Right lung (tissue), 2 donors: ENCODE measurements at regions not wholly inside any gene's neighbourhood (a gene's known extent, or its start where the extent isn't known, plus 50 kb on each side); places are given as distances from the start of the nearest gene placed in this dataset.

ENCODE experiments used
- DNase-seq, 2 donors: peaks; one replicate each; pipeline ENCODE4 v3.0.0-alpha.2; 2013

- no peak for DNase-seq
Observed at GRCh38 chr12:127860536-127860935, 406.4 kb upstream of the TMEM132C start.

- DNase-seq, result no peak
Observed at GRCh38 chr12:127861406-127861805, 405.6 kb upstream of the TMEM132C start.

DNA sequence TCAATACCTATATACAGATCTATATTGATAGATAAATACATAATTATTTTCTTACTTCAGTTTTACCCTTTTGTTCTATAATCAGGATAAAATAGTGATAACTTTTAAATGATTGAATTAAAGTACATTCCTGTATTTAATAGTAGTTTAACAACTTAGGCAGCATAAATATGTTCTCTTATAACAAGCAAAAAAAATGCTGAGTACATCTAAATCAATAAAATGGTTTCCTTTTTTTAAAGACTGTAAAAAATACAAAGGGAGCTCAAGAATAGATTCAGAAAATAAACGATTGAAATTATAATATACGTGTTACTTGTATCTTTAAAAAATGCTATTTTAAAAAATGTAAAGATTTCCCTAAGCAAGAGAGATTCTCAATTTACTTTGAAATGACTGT lies 393.7 kb upstream of the TMEM132C start:
- DNase-seq, result no peak

DNA sequence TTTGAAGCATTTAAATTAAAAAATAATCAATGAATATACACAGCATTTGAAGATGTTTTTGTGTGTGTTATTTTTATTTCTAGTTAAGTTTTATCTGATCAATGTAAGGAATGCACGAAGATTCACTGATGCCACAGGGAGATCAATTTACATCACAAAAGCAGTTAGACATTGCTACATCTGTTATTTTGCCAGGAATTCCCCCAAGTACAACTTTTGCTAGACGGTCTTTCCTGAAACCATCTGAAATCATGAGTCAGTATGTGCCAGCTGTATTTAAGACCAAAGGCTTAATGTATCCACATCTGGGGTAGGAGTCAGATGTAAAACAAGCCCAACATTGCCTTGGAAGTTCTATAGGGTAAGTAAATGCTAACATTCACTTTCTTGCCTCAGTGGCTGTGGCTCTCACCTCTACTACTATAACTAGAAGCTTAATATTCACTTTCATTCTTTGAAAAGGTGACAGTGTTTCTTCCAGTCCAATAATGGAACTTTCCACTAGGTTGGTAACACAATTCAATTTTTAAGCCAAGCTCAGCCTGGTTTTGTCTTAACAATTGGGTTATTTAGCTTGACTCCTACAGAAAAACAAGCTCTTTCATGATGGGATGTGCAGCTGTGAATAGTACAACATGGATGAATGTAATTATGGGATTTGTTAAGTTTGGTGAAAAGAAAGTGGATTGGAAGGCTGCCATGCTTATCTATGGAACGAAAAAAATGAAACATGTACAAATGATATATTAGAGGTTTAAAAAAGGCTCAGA lies 385.4 kb upstream of the TMEM132C start:
- DNase-seq, result no peak

DNA sequence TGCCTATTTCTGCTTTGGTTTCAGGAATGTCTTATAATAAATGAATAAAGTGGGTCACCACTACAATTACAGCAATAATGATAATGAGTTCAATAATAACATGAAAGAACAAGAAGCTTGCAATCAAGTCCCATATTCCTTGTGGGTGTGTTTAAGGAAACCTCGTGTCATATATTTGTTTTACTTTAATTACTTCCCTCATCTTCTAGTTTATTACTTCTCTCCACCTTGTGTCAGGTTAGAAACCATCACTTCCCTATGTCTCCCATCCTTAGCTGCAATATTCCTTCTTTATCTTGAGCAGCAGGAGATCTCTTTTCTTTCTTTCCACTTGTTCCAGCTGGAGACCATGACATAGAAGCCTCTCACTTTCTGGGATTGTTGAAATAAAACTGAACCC lies 384.0 kb upstream of the TMEM132C start:
- DNase-seq, result no peak

GRCh38 chr12:127885954-127886750 lies 380.8 kb upstream of the TMEM132C start:
- no peak for DNase-seq

- no peak for DNase-seq
Observed at GRCh38 chr12:127886827-127887226, 380.1 kb upstream of the TMEM132C start.

GRCh38 chr12:127888943-127889719 lies 377.8 kb upstream of the TMEM132C start:
- no peak for DNase-seq

GRCh38 chr12:127893895-127894609 lies 372.9 kb upstream of the TMEM132C start:
- DNase-seq, result no peak

- no peak for DNase-seq
Observed at GRCh38 chr12:127896661-127897060, 370.3 kb upstream of the TMEM132C start.

GRCh38 chr12:127898616-127899015 lies 368.4 kb upstream of the TMEM132C start:
- DNase-seq, result no peak

DNA sequence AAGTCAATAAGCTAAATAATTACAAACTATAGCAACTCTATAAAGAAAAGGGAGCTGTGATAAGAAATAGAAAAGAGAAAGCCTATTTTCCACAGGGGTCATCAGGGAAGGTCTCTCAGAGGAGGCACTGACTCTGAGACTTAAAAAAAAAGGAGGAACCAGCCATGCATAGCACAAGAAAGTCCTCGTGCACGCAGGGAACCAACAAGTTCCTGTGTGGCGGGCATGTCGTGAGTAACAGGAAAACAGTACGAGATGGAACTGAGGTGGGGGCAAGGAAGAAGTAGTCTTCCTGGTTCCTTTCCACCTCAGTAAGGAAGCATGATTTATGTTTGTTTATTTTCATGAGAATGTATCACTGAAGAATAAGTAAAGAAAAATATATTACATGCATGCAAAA lies 367.0 kb upstream of the TMEM132C start:
- no peak for DNase-seq

GRCh38 chr12:127900386-127900785 lies 366.6 kb upstream of the TMEM132C start:
- DNase-seq, result no peak

- DNase-seq, result no peak
Observed at GRCh38 chr12:127903146-127903545, 363.8 kb upstream of the TMEM132C start.

DNA sequence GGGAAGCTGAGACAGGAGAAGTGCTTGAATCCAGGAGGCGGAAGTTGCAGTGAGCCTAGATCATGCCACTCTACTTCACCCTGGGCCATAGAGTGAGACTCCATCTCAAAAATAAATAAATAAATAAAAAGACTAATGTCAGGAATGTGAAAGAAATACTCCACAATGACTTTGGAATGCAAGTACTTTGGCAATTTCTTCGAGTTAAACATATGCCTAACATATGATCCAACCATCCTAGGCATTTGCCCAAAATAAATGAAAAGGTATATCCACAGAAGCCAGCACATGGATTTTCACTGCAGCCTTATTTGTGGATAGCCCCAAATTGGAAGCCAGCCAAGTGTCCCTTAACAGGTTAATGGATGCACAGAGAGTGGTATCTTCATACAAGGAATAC lies 357.9 kb upstream of the TMEM132C start:
- no peak for DNase-seq

- DNase-seq, result no peak
Observed at GRCh38 chr12:127911291-127911690, 355.7 kb upstream of the TMEM132C start.

DNA sequence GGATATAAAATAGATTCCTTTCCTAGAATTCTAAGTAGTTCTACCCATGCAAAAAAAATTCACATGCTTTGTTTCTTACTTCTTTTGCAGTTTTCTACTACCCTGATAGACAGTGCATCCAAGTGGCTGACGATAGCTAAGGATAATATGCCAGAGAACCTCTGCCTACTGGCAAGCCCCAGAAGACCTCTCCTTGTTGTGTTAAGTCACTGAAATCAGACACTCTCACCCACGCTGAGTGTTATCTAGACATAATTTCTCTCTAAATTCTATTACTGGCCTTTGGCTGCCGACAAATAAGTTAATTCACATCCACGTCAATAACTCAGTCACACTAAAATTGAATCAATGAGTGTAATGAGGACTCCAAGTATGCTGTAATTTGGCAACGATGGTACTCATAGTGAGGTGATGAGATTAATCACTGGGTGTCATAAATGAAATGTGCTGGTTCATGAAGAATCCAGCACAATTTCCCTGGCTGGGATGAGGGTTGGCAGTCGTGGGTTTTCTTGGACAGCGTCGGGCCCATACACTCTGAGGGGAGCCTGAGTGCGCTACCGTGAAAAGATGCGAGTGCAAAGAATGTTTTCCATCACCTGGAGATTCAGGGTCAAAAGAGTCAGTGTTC lies 354.8 kb upstream of the TMEM132C start:
- DNase-seq, result no peak

DNA sequence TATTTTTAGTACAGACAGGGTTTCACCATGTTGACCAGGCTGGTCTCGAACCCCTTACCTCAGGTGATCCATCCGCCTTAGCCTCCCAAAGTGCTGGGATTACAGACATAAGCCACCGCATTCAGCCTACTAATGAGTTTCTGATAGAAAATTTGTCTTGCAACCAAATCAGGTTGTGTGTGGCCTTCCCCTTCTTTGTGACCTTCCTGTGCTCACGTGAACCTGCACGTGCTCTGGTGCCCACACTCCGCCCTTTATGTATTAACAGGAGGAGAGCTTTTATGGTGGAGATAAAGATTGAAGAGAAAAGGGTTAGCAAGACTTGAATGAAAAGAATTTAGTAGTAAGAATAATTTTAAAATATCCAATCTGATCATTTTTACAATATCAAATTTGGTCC lies 343.5 kb upstream of the TMEM132C start:
- DNase-seq, result no peak

DNA sequence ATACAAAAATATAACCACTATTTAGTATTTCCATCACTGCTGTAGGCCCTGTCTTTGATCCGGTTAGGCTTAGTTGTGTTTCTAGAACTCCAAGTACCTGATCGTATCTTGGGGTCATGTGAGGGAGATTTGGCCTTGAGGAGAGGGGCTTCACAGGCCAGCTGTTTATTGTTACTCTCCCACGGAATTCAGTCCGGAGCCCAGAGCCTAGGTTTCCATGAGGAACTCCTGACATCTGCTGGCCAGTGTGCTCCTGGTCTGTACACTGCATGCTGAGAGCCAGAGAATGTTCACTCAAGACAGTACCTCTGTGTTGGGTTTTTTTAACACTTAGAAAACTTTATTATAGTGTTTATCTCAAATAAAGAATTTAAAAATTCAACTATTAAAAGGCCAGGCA lies 341.0 kb upstream of the TMEM132C start:
- DNase-seq, result no peak

DNA sequence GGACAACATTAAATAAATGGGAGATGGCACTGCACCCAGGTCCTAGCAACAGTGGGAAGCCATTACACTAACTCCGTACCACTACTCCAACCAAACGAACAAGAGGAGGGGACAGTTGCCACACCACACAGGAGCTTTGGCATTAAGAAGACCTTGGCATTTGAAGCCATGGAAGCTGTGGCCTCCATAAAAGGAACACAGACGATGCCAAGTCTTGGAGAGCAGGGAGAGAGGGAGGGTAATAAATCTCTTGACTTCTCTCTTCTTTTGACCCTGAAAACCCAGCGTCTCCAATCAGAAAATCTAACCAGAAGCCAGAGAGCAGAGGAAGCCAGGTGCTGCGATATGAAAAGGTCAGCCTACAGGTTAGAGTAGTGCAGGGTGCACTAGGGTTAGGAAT lies 338.8 kb upstream of the TMEM132C start:
- no peak for DNase-seq
